Panc1 (cell line): ENCODE measurements at regions not wholly inside any gene's neighbourhood (a gene's known extent, or its start where the extent isn't known, plus 50 kb on each side); places are given as distances from the start of the nearest gene placed in this dataset.

Experiments used
- CTCF ChIP-seq: fragments of 450-650 bp; IDR thresholded peaks from 2 replicates; pipeline ENCODE4 v1.5.1; 2017; ENCODE audit warnings: mild to moderate bottlenecking
- POLR2AphosphoS5 ChIP-seq: IDR thresholded peaks from 2 replicates; pipeline ENCODE4 v1.6.1; 2012; ENCODE audit warnings: mild to moderate bottlenecking, low read depth, low read length, moderate library complexity

- no peak for TF ChIP-seq CTCF
- TF ChIP-seq POLR2AphosphoS5 = no peak
Measured at GRCh38 chr12:33587354-33587753, 147.7 kb upstream of the SYT10 start.
